MG63 (cell line): ENCODE measurements at regions not wholly inside any gene's neighbourhood (a gene's known extent, or its start where the extent isn't known, plus 50 kb on each side); places are given as distances from the start of the nearest gene placed in this dataset.
"Not testable (repeated sequence)": the region's sequence is repeated elsewhere in the genome, so short reads cannot be mapped to it uniquely, and the experiment has no call there.

ENCODE experiments used
- DNase-seq: peaks from one replicate; pipeline ENCODE4 v3.0.0-alpha.2; 2020
- H3K27me3 ChIP-seq: fragments of 250-450 bp; sonication (Bioruptor Pico); 2 replicates; pipeline ENCODE4 v1.5.1; 2020; ENCODE audit warnings: mild to moderate bottlenecking, moderate library complexity
- H3K36me3 ChIP-seq: fragments of 250-450 bp; sonication (Bioruptor Pico); 2 replicates; pipeline ENCODE4 v1.5.1; 2020; ENCODE audit warnings: mild to moderate bottlenecking, moderate library complexity
- H3K4me3 ChIP-seq: fragments of 250-450 bp; sonication (Bioruptor Pico); 2 replicates; pipeline ENCODE4 v1.5.1; 2020; ENCODE audit warnings: mild to moderate bottlenecking, moderate library complexity
- H3K9me3 ChIP-seq: fragments of 250-450 bp; sonication (Bioruptor Pico); 2 replicates; pipeline ENCODE4 v1.5.1; 2020; ENCODE audit warnings: mild to moderate bottlenecking, moderate library complexity

DNA sequence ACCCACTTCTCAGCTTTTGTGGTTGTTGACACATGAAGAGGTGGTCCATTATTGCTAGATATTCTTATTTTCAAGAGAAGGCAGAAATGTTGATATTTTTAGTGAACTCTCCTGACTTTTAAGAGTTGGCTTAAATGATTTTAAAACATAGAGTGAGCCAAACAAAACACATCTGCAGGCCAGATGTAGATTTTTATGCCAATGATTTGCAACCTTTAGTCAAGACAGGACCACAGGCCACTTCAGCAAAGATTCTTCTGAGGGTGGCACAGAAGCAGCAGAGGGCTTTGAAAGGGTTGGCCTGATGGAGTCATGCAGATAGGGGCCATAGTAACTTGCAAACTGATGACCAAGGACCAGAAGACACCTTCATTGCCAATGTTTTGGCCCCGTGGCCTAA, 276.5 kb upstream of the P2RY1 start:
- H3K9me3 ChIP-seq: peaks cover 11% of the 10 kb centered on the region
- no peak for DNase-seq
- no peaks in the 10 kb centered on the region for H3K36me3 ChIP-seq
- no peak overlapping the region for H3K4me3 ChIP-seq
- H3K27me3 ChIP-seq: no peaks in the 10 kb centered on the region

GRCh38 chr3:152559246-152559645, 275.7 kb upstream of the P2RY1 start:
- H3K4me3 ChIP-seq: no peak overlapping the region
- no peaks in the 10 kb centered on the region for H3K36me3 ChIP-seq
- no peaks in the 10 kb centered on the region for H3K27me3 ChIP-seq
- H3K9me3 ChIP-seq: peaks cover 11% of the 10 kb centered on the region
- DNase-seq: no peak

- Histone ChIP-seq H3K36me3 (no peaks in the 10 kb centered on the region), H3K27me3 (no peaks in the 10 kb centered on the region), H3K9me3 (peaks cover 3% of the 10 kb centered on the region; the same call in 1 of the 2 replicates), H3K4me3 (no peak overlapping the region)
- no peak for DNase-seq
These were observed 270.5 kb upstream of the P2RY1 start for GRCh38 chr3:152564459-152564858.

GRCh38 chr3:152574461-152575079, 260.4 kb upstream of the P2RY1 start:
- Histone ChIP-seq H3K9me3 (no peaks in the 10 kb centered on the region), H3K27me3 (no peaks in the 10 kb centered on the region), H3K36me3 (no peaks in the 10 kb centered on the region), H3K4me3 (no peak overlapping the region)
- peak; percentile 46 for DNase-seq

- H3K9me3 ChIP-seq: no peaks in the 10 kb centered on the region
- DNase-seq: no peak
- no peak overlapping the region for H3K4me3 ChIP-seq
- no peaks in the 10 kb centered on the region for H3K36me3 ChIP-seq
- no peaks in the 10 kb centered on the region for H3K27me3 ChIP-seq
These were observed 256.2 kb upstream of the P2RY1 start for GRCh38 chr3:152578769-152579168.

DNA sequence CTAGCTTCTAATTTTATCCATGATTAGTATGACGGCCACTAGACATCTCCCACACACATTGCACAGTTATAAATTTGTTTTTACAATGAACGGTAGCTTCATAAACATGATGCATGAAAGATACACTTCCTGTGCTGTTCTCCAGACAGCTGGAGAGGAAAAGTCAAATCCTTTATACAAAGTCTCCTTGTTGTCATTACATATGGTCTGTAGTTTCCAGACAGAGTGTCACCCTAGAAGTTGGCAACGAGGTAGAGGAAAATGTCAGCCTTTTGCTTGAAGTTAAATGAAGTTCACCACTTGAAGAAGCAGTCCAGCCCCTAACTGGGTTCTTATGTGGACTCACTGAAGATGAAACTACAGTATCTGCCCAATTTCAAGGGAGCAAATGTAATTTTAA, 253.0 kb upstream of the P2RY1 start:
- Histone ChIP-seq H3K27me3 (no peaks in the 10 kb centered on the region), H3K9me3 (no peaks in the 10 kb centered on the region), H3K36me3 (no peaks in the 10 kb centered on the region), H3K4me3 (no peak overlapping the region)
- no peak for DNase-seq

GRCh38 chr3:152583963-152584362, 251.0 kb upstream of the P2RY1 start:
- H3K9me3 ChIP-seq: no peaks in the 10 kb centered on the region
- DNase-seq: no peak

GRCh38 chr3:152586974-152587373, 248.0 kb upstream of the P2RY1 start:
- no peak for DNase-seq
- H3K4me3 ChIP-seq: no peak overlapping the region
- no peaks in the 10 kb centered on the region for H3K9me3 ChIP-seq
- no peaks in the 10 kb centered on the region for H3K27me3 ChIP-seq
- no peaks in the 10 kb centered on the region for H3K36me3 ChIP-seq

More at GRCh38 chr3:152583963-152584362, 251.0 kb upstream of the P2RY1 start:
- Histone ChIP-seq H3K27me3 (no peaks in the 10 kb centered on the region), H3K4me3 (no peak overlapping the region), H3K36me3 (no peaks in the 10 kb centered on the region)

GRCh38 chr3:152587861-152588260, 247.1 kb upstream of the P2RY1 start:
- Histone ChIP-seq H3K9me3 (no peaks in the 10 kb centered on the region), H3K27me3 (no peaks in the 10 kb centered on the region), H3K4me3 (no peak overlapping the region), H3K36me3 (no peaks in the 10 kb centered on the region)
- DNase-seq: no peak

GRCh38 chr3:152589644-152590043, 245.3 kb upstream of the P2RY1 start:
- H3K36me3 ChIP-seq: no peaks in the 10 kb centered on the region
- H3K9me3 ChIP-seq: no peaks in the 10 kb centered on the region
- no peak overlapping the region for H3K4me3 ChIP-seq
- DNase-seq: no peak
- no peaks in the 10 kb centered on the region for H3K27me3 ChIP-seq

GRCh38 chr3:152591515-152591914, 243.4 kb upstream of the P2RY1 start:
- DNase-seq: no peak
- Histone ChIP-seq H3K9me3 (no peaks in the 10 kb centered on the region), H3K4me3 (no peak overlapping the region), H3K36me3 (no peaks in the 10 kb centered on the region), H3K27me3 (no peaks in the 10 kb centered on the region)

DNA sequence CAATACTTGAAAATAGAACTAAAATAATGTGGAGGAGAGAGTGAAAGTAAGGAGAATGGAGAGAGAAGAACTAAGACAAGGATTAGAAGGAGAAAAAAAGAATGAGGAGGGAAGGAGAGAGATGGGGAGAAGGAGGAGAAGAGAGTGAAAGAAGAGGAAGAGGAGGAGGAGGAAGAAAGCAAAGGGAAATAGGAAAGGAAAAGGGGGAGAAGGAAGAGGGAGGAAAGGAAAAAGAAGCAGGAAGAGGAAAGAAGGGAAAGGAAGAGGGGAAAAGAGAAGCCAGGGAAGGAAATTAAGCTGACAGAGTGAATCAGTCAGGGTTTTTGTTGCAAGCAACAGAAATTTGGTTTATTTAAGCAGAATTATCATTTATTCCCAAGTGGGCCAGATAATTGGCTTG, 241.7 kb upstream of the P2RY1 start:
- DNase-seq: no peak
- Histone ChIP-seq H3K36me3 (no peaks in the 10 kb centered on the region), H3K27me3 (no peaks in the 10 kb centered on the region), H3K9me3 (no peaks in the 10 kb centered on the region), H3K4me3 (no peak overlapping the region)

GRCh38 chr3:152595975-152596821, 238.7 kb upstream of the P2RY1 start:
- Histone ChIP-seq H3K36me3 (no peaks in the 10 kb centered on the region), H3K4me3 (peak overlapping the region; percentile 10), H3K9me3 (no peaks in the 10 kb centered on the region), H3K27me3 (no peaks in the 10 kb centered on the region)
- DNase-seq: peak; percentile 69

DNA sequence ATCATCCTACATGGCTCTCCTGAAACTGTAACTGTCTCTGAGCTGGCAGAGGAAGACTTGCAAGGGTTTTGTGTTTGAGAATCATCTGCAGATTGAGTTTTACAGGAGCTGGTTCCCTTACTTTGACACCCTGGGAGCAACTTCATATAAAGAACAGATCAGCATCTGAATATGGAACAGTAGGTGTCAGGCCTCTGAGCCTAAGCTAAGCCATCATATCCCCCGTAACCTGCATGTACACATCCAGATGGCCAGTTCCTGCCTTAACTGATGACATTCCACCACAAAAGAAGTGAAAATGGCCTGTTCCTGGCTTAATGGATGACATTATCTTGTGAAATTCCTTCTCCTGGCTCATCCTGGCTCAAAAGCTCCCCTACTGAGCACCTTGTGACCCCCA, 238.1 kb upstream of the P2RY1 start:
- H3K4me3 ChIP-seq, H3K36me3 ChIP-seq, DNase-seq, H3K9me3 ChIP-seq, H3K27me3 ChIP-seq: not testable (repeated sequence)

DNA sequence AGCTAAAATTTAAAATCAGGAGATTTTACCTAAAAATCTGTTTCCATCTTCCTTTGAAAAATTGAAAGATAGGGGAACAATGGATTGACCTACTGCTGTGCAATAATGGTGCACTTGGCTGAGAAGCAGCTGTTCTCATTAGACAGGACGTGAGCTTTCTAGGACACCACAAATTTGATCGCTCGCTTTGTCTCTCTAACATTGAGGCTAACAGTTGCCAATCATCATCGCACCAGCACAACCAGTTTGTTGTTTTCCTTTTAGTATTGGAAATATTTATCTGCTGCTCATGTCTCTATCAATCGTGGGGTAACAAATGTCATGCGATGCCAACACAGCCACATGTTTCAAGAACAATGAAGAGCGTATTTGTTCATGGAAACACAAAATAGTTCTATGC, 228.8 kb upstream of the P2RY1 start:
- Histone ChIP-seq H3K9me3 (peaks cover 7% of the 10 kb centered on the region), H3K4me3 (no peak overlapping the region)
- no peak for DNase-seq

DNA sequence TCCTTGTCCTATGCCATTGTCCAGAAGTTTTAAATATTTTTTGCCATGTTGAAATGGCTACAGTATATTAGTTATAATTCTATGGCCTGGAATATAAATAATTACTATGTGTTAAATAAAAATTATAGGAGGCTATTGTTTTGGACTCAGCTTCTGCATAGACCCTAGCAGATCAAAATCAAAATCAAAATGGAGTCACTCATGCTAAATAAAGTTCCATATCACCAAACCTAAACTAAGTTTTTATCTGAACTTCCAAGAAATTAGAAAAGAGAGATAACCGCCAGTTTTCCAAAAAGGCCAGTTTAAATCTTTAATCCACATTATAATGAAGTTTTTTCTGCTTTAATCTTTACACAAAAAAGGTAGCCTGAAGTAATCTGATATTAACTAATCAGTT, 227.8 kb upstream of the P2RY1 start:
- peaks cover 7% of the 10 kb centered on the region for H3K9me3 ChIP-seq
- H3K4me3 ChIP-seq: no peak overlapping the region
- no peaks in the 10 kb centered on the region for H3K36me3 ChIP-seq
- DNase-seq: no peak
- no peaks in the 10 kb centered on the region; the same call in 1 of the 2 replicates for H3K27me3 ChIP-seq

More for the DNA sequence above, 228.8 kb upstream of the P2RY1 start:
- Histone ChIP-seq H3K36me3 (no peaks in the 10 kb centered on the region), H3K27me3 (no peaks in the 10 kb centered on the region; the same call in 1 of the 2 replicates)

DNA sequence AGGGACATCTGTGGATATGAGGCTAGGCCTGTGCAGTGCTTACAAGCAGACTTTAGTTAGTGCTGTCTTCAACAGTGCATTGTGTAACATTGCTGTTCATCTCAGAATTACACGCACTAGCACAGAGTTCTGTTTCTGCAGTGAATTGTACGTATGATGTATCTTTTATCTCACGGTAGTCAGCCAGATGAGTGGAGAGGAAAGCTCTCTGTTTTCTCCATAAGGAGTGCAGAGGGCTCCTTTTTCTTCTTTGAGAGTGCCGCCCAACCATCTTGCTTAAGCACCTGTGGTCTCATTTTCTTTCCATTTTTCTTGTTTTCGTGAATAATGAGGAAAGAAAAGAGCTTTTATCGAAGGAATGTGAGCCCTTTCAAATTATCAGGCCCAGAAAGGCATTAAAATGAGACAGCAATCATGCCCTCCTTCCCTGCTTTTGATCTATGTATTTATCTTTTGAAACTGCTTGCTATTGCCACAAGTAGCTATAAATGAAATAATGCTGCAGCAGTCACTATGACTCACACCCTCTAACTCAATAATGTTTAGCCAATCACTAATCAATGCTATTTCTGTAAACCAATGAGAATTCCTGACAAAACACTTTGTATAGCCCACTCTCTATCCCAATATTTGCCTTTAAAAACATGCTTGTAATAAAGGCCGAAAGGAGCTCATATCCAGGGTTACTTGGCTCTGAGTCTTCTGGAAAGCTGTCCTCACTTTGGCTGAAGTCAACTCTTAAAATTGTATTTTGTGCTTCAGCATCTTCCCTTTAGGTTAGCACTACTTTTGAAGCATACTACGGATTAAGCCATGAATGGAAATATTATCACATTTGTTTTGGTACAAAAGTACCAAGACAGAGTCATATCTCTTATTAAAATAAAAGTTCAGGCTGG, 226.0 kb upstream of the P2RY1 start:
- H3K4me3 ChIP-seq: no peak overlapping the region
- no peaks in the 10 kb centered on the region; the same call in 1 of the 2 replicates for H3K27me3 ChIP-seq
- no peak for DNase-seq
- H3K9me3 ChIP-seq: peaks cover 5% of the 10 kb centered on the region
- H3K36me3 ChIP-seq: no peaks in the 10 kb centered on the region
